Immature natural killer cell (primary cell): ENCODE measurements at regions not wholly inside any gene's neighbourhood (a gene's known extent, or its start where the extent isn't known, plus 50 kb on each side); places are given as distances from the start of the nearest gene placed in this dataset.

Experiments used
- DNase-seq, 3 donors: peaks; one replicate each; pipeline ENCODE4 v3.0.0; 2022; ENCODE audit warnings: mixed read lengths in 1 of 3
- H3K27ac Mint-ChIP-seq, 6 donors: one replicate each; pipeline ENCODE4 v1.8.0; 2020; ENCODE audit warnings: mixed read lengths in 6 of 6, mild to moderate bottlenecking in 5 of 6, inconsistent platforms in 4 of 6, moderate library complexity in 3 of 6
- H3K27me3 Mint-ChIP-seq, 3 donors: one replicate each; pipeline ENCODE4 v1.8.0; 2020 to 2021; ENCODE audit warnings: low read depth in 3 of 3, mild to moderate bottlenecking in 3 of 3, mixed read lengths in 3 of 3, moderate library complexity in 3 of 3, inconsistent platforms in 1 of 3
- H3K36me3 Mint-ChIP-seq, 3 donors: one replicate each; pipeline ENCODE4 v1.8.0; 2020; ENCODE audit warnings: mixed read lengths in 3 of 3, inconsistent platforms in 2 of 3, mild to moderate bottlenecking in 2 of 3
- H3K4me1 Mint-ChIP-seq, 2 donors: one replicate each; pipeline ENCODE4 v1.8.0; 2020; ENCODE audit warnings: inconsistent platforms in 2 of 2, mild to moderate bottlenecking in 2 of 2, mixed read lengths in 2 of 2, moderate library complexity in 1 of 2
- H3K4me3 Mint-ChIP-seq, 5 donors: one replicate each; pipeline ENCODE4 v1.8.0; 2020; ENCODE audit warnings: mild to moderate bottlenecking in 5 of 5, mixed read lengths in 5 of 5, inconsistent platforms in 3 of 5, moderate library complexity in 3 of 5
- H3K9me3 Mint-ChIP-seq, 6 donors: one replicate each; pipeline ENCODE4 v1.8.0; 2020; ENCODE audit warnings: mild to moderate bottlenecking in 6 of 6, mixed read lengths in 6 of 6, inconsistent platforms in 4 of 6, moderate library complexity in 3 of 6

DNA sequence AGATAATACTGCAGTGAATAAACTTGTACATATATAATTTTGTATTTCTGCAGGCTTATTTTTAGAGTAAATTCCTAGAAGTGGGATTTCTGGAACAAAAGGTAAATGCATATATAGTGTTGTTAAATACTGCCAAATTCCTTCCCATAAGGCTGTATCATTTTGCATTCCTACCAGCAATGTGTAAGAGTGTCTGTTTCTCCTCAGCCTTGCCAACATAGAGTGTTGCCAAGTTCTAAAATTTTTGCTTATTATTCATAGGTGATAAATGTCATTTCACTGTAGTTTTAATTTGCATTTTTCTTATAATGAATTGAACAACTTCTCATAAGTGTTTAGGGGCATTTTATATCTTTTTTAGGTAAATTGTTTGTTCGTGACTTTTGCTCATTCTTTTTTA is 174.2 kb upstream of the ZBED5 start:
- DNase-seq: no peak
- Mint-ChIP-seq H3K36me3 (no peaks in the 10 kb centered on the region), H3K27me3 (peaks cover 0 to 7% (median 0%) of the 10 kb centered on the region in 3 donors), H3K27ac (no peak overlapping the region), H3K4me1 (no peaks in the 10 kb centered on the region), H3K9me3 (no peaks in the 10 kb centered on the region), H3K4me3 (no peak overlapping the region)

DNA sequence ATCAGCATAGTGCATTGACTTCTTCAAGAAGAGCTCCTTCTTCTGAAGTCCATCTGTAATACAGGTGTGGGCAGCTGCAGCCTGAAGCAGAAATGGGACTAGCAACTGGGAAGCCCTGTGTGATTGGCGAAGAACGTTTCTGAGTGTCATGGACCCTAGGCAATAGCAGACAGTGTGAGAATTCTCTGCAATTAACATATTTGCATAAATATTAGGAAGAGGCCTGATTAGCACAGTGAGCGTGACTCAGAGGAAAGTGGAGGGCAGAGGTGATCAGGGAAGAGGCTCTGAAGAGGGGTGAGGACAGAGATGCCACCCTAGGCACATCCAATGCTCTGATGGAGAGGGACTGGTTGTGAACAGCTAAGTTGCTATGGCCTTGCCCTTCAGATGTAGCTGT is 171.2 kb upstream of the ZBED5 start:
- no peak for DNase-seq
- H3K4me3 Mint-ChIP-seq: no peak overlapping the region
- H3K36me3 Mint-ChIP-seq: no peaks in the 10 kb centered on the region
- H3K4me1 Mint-ChIP-seq: no peaks in the 10 kb centered on the region
- no peak overlapping the region for H3K27ac Mint-ChIP-seq
- peaks cover 0 to 3% (median 0%) of the 10 kb centered on the region in 3 donors for H3K27me3 Mint-ChIP-seq
- H3K9me3 Mint-ChIP-seq: no peaks in the 10 kb centered on the region

GRCh38 chr11:11028017-11028692 is 170.3 kb upstream of the ZBED5 start:
- no peak overlapping the region for H3K27ac Mint-ChIP-seq
- H3K4me3 Mint-ChIP-seq: no peak overlapping the region
- peaks cover 0 to 3% (median 0%) of the 10 kb centered on the region in 3 donors for H3K27me3 Mint-ChIP-seq
- no peaks in the 10 kb centered on the region for H3K4me1 Mint-ChIP-seq
- peak; percentile 39 to 54 (median 43) for DNase-seq
- H3K9me3 Mint-ChIP-seq: no peaks in the 10 kb centered on the region
- H3K36me3 Mint-ChIP-seq: no peaks in the 10 kb centered on the region

DNA sequence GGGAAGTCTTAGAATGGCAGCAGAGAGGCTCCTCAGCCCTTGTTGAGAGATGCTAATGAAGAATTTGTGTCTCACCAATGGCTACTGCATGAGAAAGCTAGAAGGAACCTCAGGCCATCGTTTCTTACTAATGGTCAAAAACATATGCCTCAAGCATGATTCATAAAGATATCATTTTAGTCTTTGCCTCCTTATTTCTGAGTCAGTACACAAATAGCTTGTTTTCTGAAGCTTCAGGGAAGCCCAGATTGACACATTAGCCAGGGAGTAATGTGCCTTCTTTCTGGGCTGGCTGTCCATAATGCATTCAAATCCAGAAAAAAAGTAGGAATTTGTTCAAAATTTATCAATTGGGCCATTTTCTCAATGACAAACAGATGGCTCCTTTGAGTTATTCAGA is 169.4 kb upstream of the ZBED5 start:
- no peaks in the 10 kb centered on the region for H3K36me3 Mint-ChIP-seq
- no peak for DNase-seq
- no peaks in the 10 kb centered on the region for H3K4me1 Mint-ChIP-seq
- H3K27me3 Mint-ChIP-seq: peaks cover 0 to 3% (median 0%) of the 10 kb centered on the region in 3 donors
- H3K27ac Mint-ChIP-seq: no peak overlapping the region
- H3K4me3 Mint-ChIP-seq: no peak overlapping the region
- no peaks in the 10 kb centered on the region for H3K9me3 Mint-ChIP-seq

GRCh38 chr11:11025087-11025486 is 167.2 kb upstream of the ZBED5 start:
- peaks cover 0 to 4% (median 0%) of the 10 kb centered on the region in 3 donors for H3K27me3 Mint-ChIP-seq
- no peak for DNase-seq
- no peak overlapping the region for H3K4me3 Mint-ChIP-seq

GRCh38 chr11:11022125-11022730 is 164.4 kb upstream of the ZBED5 start:
- Mint-ChIP-seq H3K4me1 (no peaks in the 10 kb centered on the region), H3K9me3 (no peaks in the 10 kb centered on the region), H3K27ac (no peak overlapping the region), H3K27me3 (peaks cover 0 to 2% (median 0%) of the 10 kb centered on the region in 3 donors), H3K4me3 (no peak overlapping the region), H3K36me3 (no peaks in the 10 kb centered on the region)
- DNase-seq: peak in 2 of 3 donors; percentile 5 to 13

More at GRCh38 chr11:11025087-11025486, 167.2 kb upstream of the ZBED5 start:
- H3K4me1 Mint-ChIP-seq: no peaks in the 10 kb centered on the region
- no peak overlapping the region for H3K27ac Mint-ChIP-seq
- H3K9me3 Mint-ChIP-seq: no peaks in the 10 kb centered on the region
- no peaks in the 10 kb centered on the region for H3K36me3 Mint-ChIP-seq

DNA sequence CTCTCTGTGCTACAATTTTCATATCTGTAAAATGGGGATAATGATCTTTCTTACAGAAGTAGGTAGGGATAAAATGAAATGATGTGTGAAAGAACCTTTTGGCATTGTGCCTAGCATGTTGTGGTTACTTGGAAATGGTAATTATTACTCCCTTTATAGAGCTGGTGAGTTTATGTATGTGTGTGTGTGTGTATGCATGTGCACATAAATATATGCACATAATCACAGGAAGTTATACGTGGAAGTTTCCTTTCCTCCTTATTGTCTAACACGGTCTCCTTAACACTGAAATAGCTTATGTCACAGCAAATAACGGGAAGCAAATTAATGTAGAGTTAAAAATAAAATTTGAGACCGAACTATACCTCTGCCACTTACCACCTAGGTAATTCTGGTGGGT is 163.7 kb upstream of the ZBED5 start:
- H3K27ac Mint-ChIP-seq: no peak overlapping the region
- H3K4me3 Mint-ChIP-seq: no peak overlapping the region
- H3K4me1 Mint-ChIP-seq: no peaks in the 10 kb centered on the region
- H3K36me3 Mint-ChIP-seq: no peaks in the 10 kb centered on the region
- DNase-seq: no peak
- no peaks in the 10 kb centered on the region for H3K9me3 Mint-ChIP-seq
- peaks cover 0 to 2% (median 0%) of the 10 kb centered on the region in 3 donors for H3K27me3 Mint-ChIP-seq

DNA sequence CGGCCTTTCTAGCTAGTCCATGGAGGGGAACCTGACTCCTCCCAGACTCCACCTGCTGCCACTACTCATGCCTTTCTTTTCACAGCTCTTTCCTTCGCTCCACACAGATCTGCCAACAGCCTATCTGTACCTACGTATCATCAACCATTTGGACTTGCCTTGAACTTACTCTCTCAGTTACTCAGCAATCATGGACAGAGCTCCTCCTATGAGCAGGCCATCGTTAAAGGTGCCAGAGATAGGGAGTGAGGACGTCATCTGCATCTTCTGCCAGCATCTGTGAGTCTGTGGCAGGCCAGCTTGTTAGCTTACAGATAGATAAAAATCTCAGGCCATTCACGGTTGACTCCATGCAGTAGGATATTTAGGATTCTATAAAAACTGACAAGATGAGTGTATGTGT is 162.9 kb upstream of the ZBED5 start:
- Mint-ChIP-seq H3K9me3 (no peaks in the 10 kb centered on the region), H3K36me3 (no peaks in the 10 kb centered on the region), H3K4me1 (no peaks in the 10 kb centered on the region), H3K27me3 (peaks cover 0 to 2% (median 2%) of the 10 kb centered on the region in 3 donors), H3K27ac (no peak overlapping the region), H3K4me3 (no peak overlapping the region)
- DNase-seq: no peak

DNA sequence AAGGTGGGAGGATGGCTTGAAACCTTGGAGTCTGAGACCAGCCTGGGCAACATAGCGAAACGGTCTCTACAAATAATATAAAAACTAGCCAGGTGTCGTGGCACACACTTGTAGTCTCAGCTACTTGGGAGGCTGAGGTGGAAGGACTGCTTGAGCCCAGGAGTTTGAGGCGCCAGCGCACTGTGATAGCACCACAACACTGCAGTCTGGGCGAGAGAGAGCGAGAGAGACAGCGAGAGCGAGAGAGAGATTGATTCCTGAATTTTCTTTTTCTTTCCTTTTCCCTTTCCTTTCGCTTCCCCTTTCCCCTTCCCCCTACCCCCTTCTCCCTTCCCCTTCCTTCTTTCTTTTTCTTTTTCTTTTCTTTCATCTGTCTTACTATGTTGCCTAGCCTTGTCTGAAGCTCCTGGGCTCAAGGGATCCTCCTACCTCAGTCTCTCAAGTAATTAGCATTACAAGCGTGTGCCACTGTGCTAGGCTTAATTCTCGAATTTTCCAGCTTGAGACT is 162.4 kb upstream of the ZBED5 start:
- no peaks in the 10 kb centered on the region for H3K9me3 Mint-ChIP-seq

DNA sequence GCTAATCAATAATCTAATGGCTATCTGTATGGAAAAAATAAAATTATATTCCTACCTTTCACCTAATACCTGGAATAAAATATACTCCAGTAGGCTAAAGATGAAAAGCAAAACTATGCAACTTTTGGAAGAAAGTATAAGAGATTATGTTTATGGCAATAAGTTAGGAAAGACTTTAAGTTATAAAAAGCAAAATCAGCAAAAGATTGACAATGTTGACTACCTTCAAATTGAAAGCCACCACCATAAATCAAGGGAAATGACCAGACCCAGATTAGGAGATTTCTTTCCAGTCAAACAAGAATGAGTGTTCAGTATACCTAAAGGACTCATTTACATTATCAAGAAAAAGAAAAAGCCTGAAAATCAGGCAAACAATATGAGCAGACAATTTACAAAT is 159.1 kb upstream of the ZBED5 start:
- Mint-ChIP-seq H3K9me3 (no peaks in the 10 kb centered on the region), H3K27ac (no peak overlapping the region), H3K4me3 (no peak overlapping the region), H3K27me3 (peaks cover 1 to 6% (median 2%) of the 10 kb centered on the region in 3 donors), H3K36me3 (no peaks in the 10 kb centered on the region), H3K4me1 (no peaks in the 10 kb centered on the region)
- no peak for DNase-seq

More for the DNA sequence above, 162.4 kb upstream of the ZBED5 start:
- Mint-ChIP-seq H3K36me3 (no peaks in the 10 kb centered on the region), H3K4me1 (no peaks in the 10 kb centered on the region), H3K27me3 (peaks cover 0 to 2% (median 2%) of the 10 kb centered on the region in 3 donors), H3K4me3 (no peak overlapping the region), H3K27ac (no peak overlapping the region)
- no peak for DNase-seq

GRCh38 chr11:11016068-11016467 is 158.2 kb upstream of the ZBED5 start:
- Mint-ChIP-seq H3K36me3 (no peaks in the 10 kb centered on the region), H3K27ac (no peak overlapping the region), H3K4me3 (no peak overlapping the region), H3K27me3 (peaks cover 1 to 8% (median 2%) of the 10 kb centered on the region in 3 donors), H3K9me3 (no peaks in the 10 kb centered on the region), H3K4me1 (no peaks in the 10 kb centered on the region)
- no peak for DNase-seq

GRCh38 chr11:11011617-11012016 is 153.8 kb upstream of the ZBED5 start:
- H3K36me3 Mint-ChIP-seq: no peaks in the 10 kb centered on the region
- no peak for DNase-seq
- no peak overlapping the region for H3K27ac Mint-ChIP-seq
- H3K4me3 Mint-ChIP-seq: no peak overlapping the region
- peaks cover 2 to 17% (median 3%) of the 10 kb centered on the region in 3 donors for H3K27me3 Mint-ChIP-seq
- H3K4me1 Mint-ChIP-seq: no peaks in the 10 kb centered on the region
- H3K9me3 Mint-ChIP-seq: no peaks in the 10 kb centered on the region

DNA sequence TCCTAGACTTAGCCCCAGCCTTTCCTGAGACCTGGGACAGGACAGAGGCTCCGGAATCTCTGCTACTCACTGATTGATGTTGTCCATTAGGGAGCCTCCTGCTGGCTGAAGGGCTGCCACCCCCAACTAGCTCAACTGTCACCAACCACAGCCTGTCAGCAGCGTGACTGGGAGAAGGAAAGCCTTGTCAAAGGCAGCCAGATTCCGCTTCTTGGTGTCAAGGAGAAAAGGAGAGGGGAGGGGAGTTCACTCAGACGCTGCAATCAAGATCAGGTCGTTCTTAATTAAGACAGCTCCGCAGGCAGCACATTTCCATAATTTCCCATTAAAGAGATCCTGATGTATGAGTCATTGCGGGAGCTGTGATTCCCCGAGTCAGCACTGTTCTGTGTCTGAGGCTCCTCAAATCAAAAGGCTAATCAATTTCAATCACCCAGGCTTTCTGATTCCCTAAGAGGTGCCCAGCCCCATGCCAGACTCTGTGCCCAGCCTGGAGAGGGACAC is 152.8 kb upstream of the ZBED5 start:
- H3K27ac Mint-ChIP-seq: no peak overlapping the region
- H3K4me3 Mint-ChIP-seq: no peak overlapping the region
- no peaks in the 10 kb centered on the region for H3K4me1 Mint-ChIP-seq
- H3K36me3 Mint-ChIP-seq: no peaks in the 10 kb centered on the region
- no peak for DNase-seq
- H3K9me3 Mint-ChIP-seq: no peaks in the 10 kb centered on the region
- peaks cover 0 to 17% (median 3%) of the 10 kb centered on the region in 3 donors for H3K27me3 Mint-ChIP-seq

DNA sequence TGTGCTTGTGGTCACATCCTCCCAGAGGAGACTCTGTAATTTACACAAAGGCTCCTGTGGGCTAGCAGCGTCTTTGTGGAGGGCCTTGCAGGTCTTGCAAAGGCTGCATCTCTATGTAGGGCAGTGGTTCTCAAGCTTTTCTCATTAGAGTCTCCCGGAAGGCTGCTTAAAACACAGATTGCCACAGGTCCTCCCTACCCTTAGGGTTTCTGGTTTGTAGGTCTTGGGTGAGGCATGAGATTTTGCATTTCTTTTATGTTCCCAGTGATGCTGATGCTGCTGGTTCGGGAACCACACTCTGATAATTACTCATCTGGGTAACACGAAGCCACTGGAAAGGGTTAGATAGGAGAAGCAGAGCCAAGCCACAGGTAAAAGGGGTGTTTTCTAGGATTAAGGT is 151.3 kb upstream of the ZBED5 start:
- H3K27ac Mint-ChIP-seq: no peak overlapping the region
- no peaks in the 10 kb centered on the region for H3K4me1 Mint-ChIP-seq
- H3K4me3 Mint-ChIP-seq: no peak overlapping the region
- peaks cover 0 to 17% (median 5%) of the 10 kb centered on the region in 3 donors for H3K27me3 Mint-ChIP-seq
- H3K9me3 Mint-ChIP-seq: no peaks in the 10 kb centered on the region
- H3K36me3 Mint-ChIP-seq: no peaks in the 10 kb centered on the region
- no peak for DNase-seq
